Activated naive CD4-positive, alpha-beta T cell (primary cell): ENCODE measurements at regions not wholly inside any gene's neighbourhood (a gene's known extent, or its start where the extent isn't known, plus 50 kb on each side); places are given as distances from the start of the nearest gene placed in this dataset.
"Not testable (repeated sequence)": the region's sequence is repeated elsewhere in the genome, so short reads cannot be mapped to it uniquely, and the experiment has no call there.

Source experiments
- DNase-seq, 4 experiments: peaks; one replicate each; lab custom pipeline; 2025; lab: John Stamatoyannopoulos, UW

DNA sequence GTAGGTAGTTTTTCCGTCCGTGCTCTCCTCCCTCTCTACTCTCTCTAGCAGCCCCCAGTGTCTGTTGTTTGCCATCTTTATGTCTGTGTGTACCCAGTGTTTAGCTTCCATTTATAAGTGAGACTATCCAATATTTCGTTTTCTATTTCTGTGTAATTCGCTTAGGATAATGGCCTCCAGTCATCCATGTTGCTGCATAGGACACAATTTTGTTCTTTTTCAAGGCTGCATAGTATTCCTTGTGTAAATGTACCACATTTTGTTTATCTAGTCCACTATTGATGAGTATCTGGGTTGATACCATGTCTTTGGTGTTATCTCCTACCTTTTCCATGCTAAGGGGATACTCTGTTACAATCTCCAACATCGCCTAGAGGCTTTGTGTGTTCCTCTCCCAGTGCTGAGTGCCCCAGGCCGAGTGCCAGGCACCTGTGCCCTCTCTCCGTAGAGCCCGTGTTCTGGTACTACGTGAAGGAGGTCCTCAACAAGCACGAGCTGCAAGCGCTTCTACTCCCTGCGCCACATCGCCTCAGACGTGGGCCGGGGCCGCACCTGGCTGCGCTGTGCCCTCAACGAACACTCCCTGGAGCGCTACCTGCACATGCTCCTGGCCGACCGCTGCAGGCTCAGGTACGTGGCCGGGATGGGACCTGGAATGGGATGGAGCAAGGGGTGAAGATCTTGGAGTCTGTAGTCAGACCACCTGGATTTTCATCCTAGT, 51.0 kb downstream of the NPIPB11 start:
- DNase-seq, result not testable (repeated sequence)

GRCh38 chr16:29354449-29354848, 52.1 kb downstream of the NPIPB11 start:
- not testable (repeated sequence) for DNase-seq

- DNase-seq, result not testable (repeated sequence)
Measured at GRCh38 chr16:29352617-29352999, 53.9 kb downstream of the NPIPB11 start.

- DNase-seq, result not testable (repeated sequence)
Measured at GRCh38 chr16:29351970-29352616, 54.4 kb downstream of the NPIPB11 start.

DNA sequence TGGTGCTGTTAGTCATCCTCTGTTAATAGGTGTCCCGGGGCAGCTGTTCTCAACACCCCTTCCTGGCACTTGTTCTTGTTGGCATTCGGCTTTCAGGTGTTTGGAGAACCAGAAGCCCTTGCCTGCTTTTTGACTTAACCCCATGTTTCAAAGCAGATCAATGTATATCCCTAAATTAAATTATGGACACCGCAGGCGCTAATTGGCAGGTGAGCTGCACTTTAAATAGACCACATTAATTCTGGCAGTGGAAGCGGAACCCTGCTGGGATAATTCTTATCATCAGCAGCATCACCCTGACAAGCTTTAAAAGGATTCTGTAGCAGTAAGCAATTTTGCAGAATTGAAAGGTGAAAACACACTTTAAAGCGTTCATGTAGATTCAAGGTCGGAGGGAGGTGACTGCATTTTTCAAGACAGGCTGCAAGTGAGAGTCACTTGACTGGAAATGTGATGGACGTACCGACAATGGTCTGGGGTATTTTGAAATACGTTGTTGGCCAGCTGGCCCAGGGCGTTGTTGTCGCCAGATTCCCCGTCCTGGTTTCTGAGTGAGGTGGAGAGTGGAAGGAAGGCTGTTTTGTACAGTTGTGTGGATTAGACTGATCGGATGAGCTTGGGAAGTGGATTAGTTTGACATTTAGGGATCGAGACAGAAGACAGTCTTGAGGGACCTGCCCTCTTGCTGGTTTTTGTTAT, 55.1 kb downstream of the NPIPB11 start:
- DNase-seq, result not testable (repeated sequence)

GRCh38 chr16:29349966-29350365, 56.5 kb downstream of the NPIPB11 start:
- DNase-seq, result not testable (repeated sequence)

DNA sequence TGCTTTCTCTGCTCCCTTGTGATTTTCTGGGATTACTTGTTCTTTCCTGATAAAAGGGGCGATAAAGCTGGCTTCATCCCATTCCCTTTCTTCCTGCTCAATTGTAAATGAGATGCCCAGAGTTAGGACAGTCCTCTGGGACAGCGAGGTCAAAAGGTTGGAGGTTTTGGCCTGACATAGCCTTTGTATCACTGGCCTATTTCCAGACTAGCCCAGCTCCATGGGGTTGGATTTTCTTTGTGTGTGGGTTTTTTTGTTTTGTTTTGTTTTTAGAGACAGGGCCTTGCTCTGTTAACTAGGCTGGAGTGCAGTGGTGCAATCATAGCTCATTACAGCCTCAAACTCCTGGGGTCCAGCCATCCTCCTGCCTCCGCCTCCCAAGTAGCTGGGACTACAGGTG, 57.8 kb downstream of the NPIPB11 start:
- not testable (repeated sequence) for DNase-seq

GRCh38 chr16:29348123-29348690, 58.3 kb downstream of the NPIPB11 start:
- DNase-seq, result not testable (repeated sequence)

DNA sequence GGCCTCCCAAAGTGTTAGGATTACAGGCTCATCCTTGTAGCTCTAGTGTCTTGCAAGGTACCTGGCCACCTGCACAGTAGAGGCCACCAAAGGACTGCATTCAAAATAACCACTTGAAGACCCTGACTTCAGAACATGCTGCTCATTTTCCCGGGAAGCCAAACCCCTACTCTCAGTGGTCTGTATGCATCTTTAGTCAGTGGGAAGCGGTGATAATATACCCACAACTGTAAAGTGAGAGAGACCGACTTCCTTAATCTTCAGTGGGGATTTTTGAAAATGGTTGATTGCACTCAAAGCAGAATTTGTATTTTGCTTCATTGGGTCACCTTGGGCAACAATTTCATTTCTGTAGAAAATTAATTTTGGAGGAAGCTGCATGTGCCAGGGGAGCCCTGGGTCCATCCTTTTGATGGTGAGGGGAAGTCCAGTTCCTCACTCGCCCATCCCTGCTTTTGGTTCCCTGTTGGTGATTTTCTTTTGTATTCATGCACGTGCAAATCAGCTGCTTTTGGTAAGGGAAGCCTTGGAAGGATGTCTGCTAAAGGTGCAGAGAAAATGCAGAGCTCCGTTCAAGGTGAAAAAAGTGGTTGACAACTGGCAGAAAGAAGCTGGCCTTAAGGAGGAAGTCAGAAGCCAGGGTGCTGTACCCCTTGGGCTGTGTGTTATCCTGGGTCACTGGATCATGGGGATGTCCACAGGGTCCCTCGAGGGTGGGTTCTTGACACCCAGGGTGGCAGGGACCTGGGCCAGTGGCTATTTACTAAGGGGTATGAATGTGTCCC, 59.5 kb downstream of the NPIPB11 start:
- DNase-seq, result not testable (repeated sequence)

DNA sequence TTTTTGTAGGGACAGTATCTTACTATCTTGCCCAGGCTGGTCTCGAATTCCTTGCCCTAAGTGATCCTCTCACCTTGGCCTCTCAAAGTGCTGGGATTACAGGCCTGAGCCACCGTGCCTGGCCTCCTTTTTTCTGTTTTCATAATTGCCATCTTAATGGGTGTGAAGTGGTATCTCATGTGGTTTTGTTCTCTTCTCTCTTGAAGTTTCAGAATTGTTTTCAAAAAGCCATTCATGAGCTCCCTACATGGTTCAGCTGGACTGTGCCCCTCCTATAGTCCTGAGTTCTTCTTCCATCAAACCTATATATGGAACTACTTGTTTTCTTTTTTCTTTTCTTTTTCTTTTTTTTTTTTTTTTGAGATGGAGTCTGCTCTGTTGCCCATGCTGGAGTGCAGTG, 60.3 kb downstream of the NPIPB11 start:
- not testable (repeated sequence) for DNase-seq

DNA sequence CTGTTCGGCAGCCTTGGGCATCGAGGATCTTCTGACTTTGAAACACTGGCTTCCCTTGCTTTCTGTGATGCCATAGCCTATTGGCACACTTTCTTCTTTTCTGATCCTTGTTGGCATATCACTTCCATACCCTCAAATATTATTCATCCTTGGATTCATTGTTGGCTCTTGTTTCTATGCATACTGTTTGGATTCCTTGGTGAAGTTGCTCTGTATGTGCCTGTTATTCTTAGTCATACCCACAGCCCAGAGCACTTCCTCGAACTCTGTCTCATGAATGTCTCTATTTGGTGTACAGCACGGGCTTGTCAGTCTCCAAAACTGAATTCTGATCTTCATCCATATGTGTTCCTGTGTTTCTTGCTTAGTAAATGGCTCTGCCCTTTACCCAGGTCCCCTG, 63.6 kb downstream of the NPIPB11 start:
- not testable (repeated sequence) for DNase-seq

DNA sequence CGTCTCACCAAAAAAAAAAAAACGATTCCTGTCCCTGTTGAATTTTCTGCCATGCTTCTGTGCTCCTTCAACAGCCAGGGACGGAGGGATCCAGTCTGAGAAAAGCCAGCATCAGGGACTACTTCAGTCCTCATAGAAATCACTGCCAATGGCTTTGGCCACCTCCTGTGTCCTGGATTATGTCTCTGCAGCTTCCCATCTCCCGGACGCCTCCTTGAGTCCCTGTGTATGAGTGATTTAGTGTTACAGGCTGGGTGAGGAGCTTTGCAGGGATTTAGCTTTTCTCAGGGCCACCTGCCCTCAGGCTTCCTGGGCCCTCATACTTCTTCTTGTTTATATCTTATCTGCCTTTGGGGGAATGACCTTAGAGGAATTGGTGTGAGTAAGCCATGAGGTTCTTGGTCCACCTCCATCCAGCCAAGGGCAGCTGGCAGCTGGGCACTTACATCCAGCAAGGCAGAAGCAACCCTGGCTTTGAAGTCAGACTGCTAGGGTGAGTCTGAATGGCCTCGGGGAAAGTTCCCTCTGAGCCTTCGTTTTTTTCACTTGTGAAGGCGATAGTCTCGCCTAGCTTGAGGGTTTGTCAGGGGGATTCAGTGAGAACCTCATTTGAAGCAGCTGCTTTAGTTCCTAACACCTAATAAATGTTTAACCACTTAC, 65.6 kb downstream of the NPIPB11 start:
- not testable (repeated sequence) for DNase-seq

- not testable (repeated sequence) for DNase-seq
Measured at GRCh38 chr16:29340235-29340634, 66.3 kb downstream of the NPIPB11 start.

DNA sequence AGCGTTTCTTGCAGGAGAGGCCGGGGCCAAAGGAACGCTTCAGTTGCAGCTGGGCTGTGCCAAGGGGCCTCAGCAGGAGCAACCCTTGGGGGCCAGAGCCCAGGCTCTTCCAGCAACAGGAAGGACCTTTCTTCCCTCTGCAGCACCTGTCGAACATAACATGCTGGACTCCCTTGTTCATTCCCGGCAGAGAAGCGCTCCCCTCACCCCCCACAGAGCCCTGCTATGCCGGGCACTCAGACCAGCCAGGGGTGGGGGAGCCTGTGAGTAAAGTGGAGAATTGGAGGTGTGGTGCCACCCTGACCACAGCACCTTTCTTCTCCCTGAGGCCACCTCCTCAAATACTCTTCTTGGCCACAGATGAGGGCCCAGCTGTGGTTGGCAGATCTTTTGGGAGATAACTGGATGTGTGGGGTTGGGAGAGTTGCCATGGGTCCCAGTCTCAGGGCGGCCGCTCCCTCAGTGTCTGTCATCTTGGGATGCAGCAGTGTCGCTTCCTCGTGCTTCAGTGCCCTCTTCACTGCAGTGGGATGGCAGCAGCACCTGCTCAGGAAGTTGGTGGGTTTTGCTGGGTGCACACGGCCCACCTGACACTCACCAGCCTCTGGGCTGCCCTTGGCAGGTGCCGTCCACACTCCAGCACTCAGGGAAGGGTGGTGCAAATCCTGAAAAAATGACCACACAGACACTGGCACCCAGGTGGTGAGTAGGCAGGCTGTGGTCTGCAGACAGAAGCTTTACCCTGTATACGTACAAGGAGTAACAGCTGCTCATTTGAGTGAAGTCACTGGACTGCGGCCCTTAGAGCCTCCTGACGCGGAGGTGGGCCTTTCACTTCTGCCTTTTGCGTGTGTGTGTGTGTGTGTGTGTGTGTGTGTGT, 67.5 kb downstream of the NPIPB11 start:
- not testable (repeated sequence) for DNase-seq

- DNase-seq, result not testable (repeated sequence)
Measured at GRCh38 chr16:29337385-29337901, 69.1 kb downstream of the NPIPB11 start.

DNA sequence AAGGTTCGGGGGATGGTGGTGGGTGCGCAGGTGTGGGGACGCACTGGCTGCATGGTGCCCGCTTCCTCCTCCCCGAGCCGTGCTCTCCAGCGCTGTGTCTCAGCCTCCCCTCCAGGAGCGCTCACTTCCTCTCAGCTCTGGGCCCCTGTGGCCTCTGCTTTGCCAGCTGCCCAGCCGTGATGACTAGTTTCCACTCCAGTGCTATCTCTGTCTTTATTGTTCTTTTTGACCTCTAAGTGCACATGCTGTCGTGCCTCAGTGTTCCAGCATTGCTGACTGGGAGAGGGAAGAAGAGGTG, 71.0 kb downstream of the NPIPB11 start:
- DNase-seq, result not testable (repeated sequence)

DNA sequence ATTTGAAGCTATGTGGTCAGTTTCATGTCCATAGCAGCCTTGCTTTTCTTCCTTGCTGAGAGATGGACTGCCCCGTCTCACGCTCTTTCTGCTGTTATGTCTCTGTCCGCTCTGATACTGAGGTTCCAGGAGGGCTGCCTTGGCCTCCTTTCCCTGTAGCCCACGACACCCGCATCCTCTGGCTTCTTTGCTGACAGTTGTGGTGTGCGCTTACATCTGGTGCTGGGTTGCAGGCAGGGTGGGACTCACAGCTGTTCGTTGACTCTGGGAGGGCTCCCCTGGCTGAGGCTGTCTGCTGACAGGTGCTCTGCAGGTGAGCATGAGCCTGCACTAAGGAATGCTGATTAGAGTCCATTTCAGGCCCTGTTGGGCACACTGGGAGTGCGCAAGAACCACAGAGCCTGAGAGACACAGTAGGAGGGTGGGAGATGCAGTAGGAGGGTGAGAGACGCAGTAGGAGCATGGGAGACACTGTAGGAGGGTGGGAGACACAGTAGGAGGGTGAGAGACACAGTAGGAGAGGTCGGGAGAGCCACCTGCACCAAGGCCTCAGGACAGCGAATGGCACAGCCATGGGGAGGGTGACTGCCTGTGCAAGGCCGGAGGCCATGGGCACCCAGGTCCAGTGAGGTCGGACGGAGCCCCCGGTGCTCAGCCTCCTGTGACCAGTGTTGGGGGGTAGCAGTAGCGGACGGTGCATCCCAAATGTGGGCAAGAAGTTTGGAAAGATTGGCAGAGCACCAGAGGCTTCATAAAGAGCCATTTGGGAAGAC, 71.5 kb downstream of the NPIPB11 start:
- DNase-seq, result not testable (repeated sequence)

- DNase-seq, result not testable (repeated sequence)
Measured at GRCh38 chr16:29333492-29334097, 72.9 kb downstream of the NPIPB11 start.

DNA sequence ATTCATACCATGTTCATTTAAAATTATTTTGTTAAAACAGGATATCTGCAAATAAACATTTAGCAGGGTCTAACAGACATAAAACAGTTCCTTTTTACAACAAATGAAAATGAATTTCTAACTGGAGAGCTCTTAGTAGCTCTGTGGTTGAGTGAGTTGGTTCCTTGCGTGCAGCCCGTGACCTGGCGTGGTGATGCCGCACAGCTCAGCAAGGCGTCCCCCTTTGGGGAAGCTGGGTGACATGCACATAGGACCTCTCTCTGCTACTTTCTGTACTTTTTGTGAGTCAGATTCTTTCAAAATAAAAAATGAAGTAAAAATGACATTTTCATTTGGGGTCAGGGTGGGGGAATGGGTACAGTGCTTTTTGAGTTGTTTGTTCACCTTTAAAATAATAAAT, 75.9 kb downstream of the NPIPB11 start:
- DNase-seq, result not testable (repeated sequence)
